Spleen (tissue), 7 donors: ENCODE measurements at regions not wholly inside any gene's neighbourhood (a gene's known extent, or its start where the extent isn't known, plus 50 kb on each side); places are given as distances from the start of the nearest gene placed in this dataset.

Experiments used
- CTCF ChIP-seq, 11 experiments: fragments of 200-600 bp in 7 of 11; fragments of 450-650 bp in 4 of 11; sonication (generic) in 4 of 11; IDR thresholded peaks in 8 of 11; conservative IDR thresholded peaks in 3 of 11; 1 replicate in 7 of 11; 2 replicates in 4 of 11; pipeline versions ENCODE4 v1.4.0 to v1.8.0; 2016 to 2021; ENCODE audit warnings: antibody characterized with exemption in 11 of 11, inconsistent platforms in 4 of 11, mild to moderate bottlenecking in 1 of 11
- POLR2A ChIP-seq, 3 donors: fragments of 450-650 bp; IDR thresholded peaks; one replicate each; pipeline ENCODE4 v1.5.1; 2017; ENCODE audit warnings: antibody characterized with exemption in 3 of 3, mild to moderate bottlenecking in 1 of 3
- donor health status: DM: no; HTN: no; CAD: no; lungs with moderate emphysema.
- donor health status: DM: no; HTN: no; CAD: no.
- donor health status: DM: no; HTN: no; CAD: no.

GRCh38 chr12:19792028-19792427, 352.7 kb downstream of the AEBP2 start:
- TF ChIP-seq POLR2A (IDR thresholded peaks at IDR 0.05) (no peak), CTCF (IDR thresholded peaks at IDR 0.05 in 8 of 11, conservative IDR thresholded peaks at IDR 0.05 in 3 of 11) (no peak)
